ENCODE measurements at regions not wholly inside any gene's neighbourhood (a gene's known extent, or its start where the extent isn't known, plus 50 kb on each side); places are given as distances from the start of the nearest gene placed in this dataset.

DNA sequence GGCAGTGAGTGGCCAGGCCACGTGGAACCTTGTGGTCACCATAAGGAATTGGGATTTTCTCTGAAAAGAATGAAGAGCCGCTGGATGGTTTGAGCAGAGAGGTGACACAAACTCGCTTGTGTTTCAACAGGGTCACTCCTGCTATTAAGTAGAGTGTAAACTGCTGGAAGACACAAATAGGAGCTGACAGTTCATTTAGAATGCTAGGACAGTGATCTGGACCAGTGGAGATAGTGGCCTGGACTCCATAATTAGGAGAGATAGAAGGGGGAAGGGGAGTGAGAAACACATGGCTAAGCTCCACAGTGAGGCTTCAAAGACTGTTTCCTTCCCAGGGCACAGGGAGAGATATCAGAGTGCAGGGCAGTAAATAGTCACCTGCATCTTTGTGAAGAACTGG, 381.1 kb upstream of the ST6GAL2 start:
- H3K27ac ChIP-seq (ENCODE audit: low read length): no peak overlapping the region
- H3K9me3 ChIP-seq (ENCODE audit: insufficient read depth, low read length): no peaks in the 10 kb centered on the region
- H3K9ac ChIP-seq (ENCODE audit: low read length): no peak overlapping the region
- no peaks in the 10 kb centered on the region for H3K79me2 ChIP-seq (ENCODE audit: low read length)
- no peaks in the 10 kb centered on the region for H3K27me3 ChIP-seq (ENCODE audit: low read depth, low read length)
- no peaks in the 10 kb centered on the region for H4K20me1 ChIP-seq (ENCODE audit: insufficient read depth, low read length)
- TF ChIP-seq EZH2phosphoT487 (IDR thresholded peaks at IDR 0.05; ENCODE audit: low read depth) (no peak), CTCF (IDR thresholded peaks at IDR 0.05; ENCODE audit: low read depth, low read length) (no peak)
- no peak overlapping the region for H2AFZ ChIP-seq (ENCODE audit: low read depth, low read length)
- H3K4me2 ChIP-seq (ENCODE audit: low read length): no peak overlapping the region
- H3K36me3 ChIP-seq (replicated peaks; ENCODE audit: low read depth, low read length): peaks cover 4% of the 10 kb centered on the region
- no peak overlapping the region for H3K4me3 ChIP-seq (ENCODE audit: low read length)
- peaks cover 22% of the 10 kb centered on the region for H3K4me1 ChIP-seq (ENCODE audit: low read length)

GRCh38 chr2:107276034-107276433, 390.1 kb upstream of the ST6GAL2 start:
- H3K4me3 ChIP-seq (ENCODE audit: low read length): no peak overlapping the region
- H2AFZ ChIP-seq (ENCODE audit: low read depth, low read length): no peak overlapping the region
- H3K27ac ChIP-seq (ENCODE audit: low read length): no peak overlapping the region
- no peaks in the 10 kb centered on the region for H3K79me2 ChIP-seq (ENCODE audit: low read length)
- H3K4me2 ChIP-seq (ENCODE audit: low read length): no peak overlapping the region
- TF ChIP-seq CTCF (IDR thresholded peaks at IDR 0.05; ENCODE audit: low read depth, low read length) (no peak), EZH2phosphoT487 (IDR thresholded peaks at IDR 0.05; ENCODE audit: low read depth) (no peak)
- H3K9me3 ChIP-seq (ENCODE audit: insufficient read depth, low read length): no peaks in the 10 kb centered on the region
- no peaks in the 10 kb centered on the region for H3K4me1 ChIP-seq (ENCODE audit: low read length)
- H3K9ac ChIP-seq (ENCODE audit: low read length): no peak overlapping the region
- H3K36me3 ChIP-seq (replicated peaks; ENCODE audit: low read depth, low read length): no peaks in the 10 kb centered on the region
- H4K20me1 ChIP-seq (ENCODE audit: insufficient read depth, low read length): no peaks in the 10 kb centered on the region
- H3K27me3 ChIP-seq (ENCODE audit: low read depth, low read length): no peaks in the 10 kb centered on the region

- Histone ChIP-seq H3K36me3 (replicated peaks; ENCODE audit: low read depth, low read length) (no peaks in the 10 kb centered on the region), H4K20me1 (ENCODE audit: insufficient read depth, low read length) (no peaks in the 10 kb centered on the region), H3K4me3 (ENCODE audit: low read length) (no peak overlapping the region), H2AFZ (ENCODE audit: low read depth, low read length) (no peak overlapping the region), H3K27me3 (ENCODE audit: low read depth, low read length) (no peaks in the 10 kb centered on the region), H3K27ac (ENCODE audit: low read length) (no peak overlapping the region), H3K79me2 (ENCODE audit: low read length) (no peaks in the 10 kb centered on the region), H3K4me2 (ENCODE audit: low read length) (no peak overlapping the region), H3K9ac (ENCODE audit: low read length) (no peak overlapping the region), H3K9me3 (ENCODE audit: insufficient read depth, low read length) (no peaks in the 10 kb centered on the region), H3K4me1 (ENCODE audit: low read length) (no peaks in the 10 kb centered on the region)
- TF ChIP-seq EZH2phosphoT487 (IDR thresholded peaks at IDR 0.05; ENCODE audit: low read depth): no peak
- TF ChIP-seq CTCF (IDR thresholded peaks at IDR 0.05; ENCODE audit: low read depth, low read length): no peak
These were observed 392.7 kb upstream of the ST6GAL2 start for GRCh38 chr2:107278672-107279071.

DNA sequence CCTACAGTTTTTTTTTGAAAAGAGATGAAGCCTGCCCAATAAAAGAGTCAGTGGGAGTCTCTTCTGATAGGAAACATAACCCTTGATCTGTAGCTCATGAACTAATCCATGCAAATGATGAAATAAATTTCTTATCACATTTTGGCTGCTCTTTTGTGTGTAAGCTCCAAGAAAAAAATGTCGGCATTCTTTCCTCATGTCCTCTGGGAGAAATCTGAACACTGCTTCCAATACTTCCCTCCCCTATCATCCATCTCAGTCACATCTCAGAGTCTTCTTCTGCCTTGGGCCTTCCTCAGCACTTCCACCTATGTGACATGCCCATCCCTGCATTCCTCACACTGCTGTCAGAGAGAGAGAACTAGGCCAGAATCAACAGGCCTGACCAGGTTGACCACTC, 395.7 kb upstream of the ST6GAL2 start:
- Histone ChIP-seq H4K20me1 (ENCODE audit: insufficient read depth, low read length) (no peaks in the 10 kb centered on the region), H3K27me3 (ENCODE audit: low read depth, low read length) (no peaks in the 10 kb centered on the region), H3K36me3 (replicated peaks; ENCODE audit: low read depth, low read length) (no peaks in the 10 kb centered on the region), H3K79me2 (ENCODE audit: low read length) (no peaks in the 10 kb centered on the region), H2AFZ (ENCODE audit: low read depth, low read length) (no peak overlapping the region), H3K4me1 (ENCODE audit: low read length) (no peaks in the 10 kb centered on the region), H3K27ac (ENCODE audit: low read length) (no peak overlapping the region), H3K9me3 (ENCODE audit: insufficient read depth, low read length) (no peaks in the 10 kb centered on the region), H3K9ac (ENCODE audit: low read length) (no peak overlapping the region), H3K4me3 (ENCODE audit: low read length) (no peak overlapping the region), H3K4me2 (ENCODE audit: low read length) (no peak overlapping the region)
- TF ChIP-seq CTCF (IDR thresholded peaks at IDR 0.05; ENCODE audit: low read depth, low read length) (no peak), EZH2phosphoT487 (IDR thresholded peaks at IDR 0.05; ENCODE audit: low read depth) (no peak)
